HL-60 (cell line): ENCODE measurements at regions not wholly inside any gene's neighbourhood (a gene's known extent, or its start where the extent isn't known, plus 50 kb on each side); places are given as distances from the start of the nearest gene placed in this dataset.

Experiments used
- CTCF ChIP-seq: IDR thresholded peaks from one replicate; pipeline ENCODE4 v1.5.1; 2011; ENCODE audit warnings: low read length, control low read depth, inconsistent platforms; ENCODE audit not compliant: insufficient read depth
- POLR2AphosphoS5 ChIP-seq: IDR thresholded peaks from 2 replicates; pipeline ENCODE4 v1.6.1; 2012; ENCODE audit warnings: low read depth

GRCh38 chr9:79353856-79354520 lies 217.8 kb upstream of the TLE4 start:
- TF ChIP-seq POLR2AphosphoS5 (no peak), CTCF (no peak)
